Chondrocyte (in vitro differentiated cells): ENCODE measurements at regions not wholly inside any gene's neighbourhood (a gene's known extent, or its start where the extent isn't known, plus 50 kb on each side); places are given as distances from the start of the nearest gene placed in this dataset.

Experiments used
- DNase-seq: peaks from one replicate; pipeline ENCODE4 v3.0.0; 2021; ENCODE audit warnings: mixed read lengths, low spot score
- H3K27ac Mint-ChIP-seq: one replicate; pipeline ENCODE4 v1.8.0; 2021; ENCODE audit warnings: mild to moderate bottlenecking, moderate library complexity, mixed read lengths; ENCODE audit not compliant: unreplicated experiment
- H3K27me3 Mint-ChIP-seq: 2 replicates; pipeline ENCODE4 v1.8.0; 2021; ENCODE audit warnings: low read depth, mixed read lengths
- H3K36me3 Mint-ChIP-seq: 2 replicates; pipeline ENCODE4 v1.8.0; 2021; ENCODE audit warnings: low read depth, mixed read lengths
- H3K4me1 Mint-ChIP-seq: 2 replicates; pipeline ENCODE4 v1.8.0; 2021; ENCODE audit warnings: low read depth, mild to moderate bottlenecking, mixed read lengths
- H3K4me3 Mint-ChIP-seq: one replicate; pipeline ENCODE4 v1.8.0; 2021; ENCODE audit warnings: mild to moderate bottlenecking, moderate library complexity, mixed read lengths; ENCODE audit not compliant: unreplicated experiment
- H3K9me3 Mint-ChIP-seq: 2 replicates; pipeline ENCODE4 v1.8.0; 2021; ENCODE audit warnings: low read depth, mixed read lengths
- CTCF ChIP-seq: fragments of 200-600 bp; sonication (generic); IDR thresholded peaks from 2 replicates; pipeline ENCODE4 v1.5.0; 2021; ENCODE audit warnings: antibody characterized with exemption, mild to moderate bottlenecking, moderate library complexity

DNA sequence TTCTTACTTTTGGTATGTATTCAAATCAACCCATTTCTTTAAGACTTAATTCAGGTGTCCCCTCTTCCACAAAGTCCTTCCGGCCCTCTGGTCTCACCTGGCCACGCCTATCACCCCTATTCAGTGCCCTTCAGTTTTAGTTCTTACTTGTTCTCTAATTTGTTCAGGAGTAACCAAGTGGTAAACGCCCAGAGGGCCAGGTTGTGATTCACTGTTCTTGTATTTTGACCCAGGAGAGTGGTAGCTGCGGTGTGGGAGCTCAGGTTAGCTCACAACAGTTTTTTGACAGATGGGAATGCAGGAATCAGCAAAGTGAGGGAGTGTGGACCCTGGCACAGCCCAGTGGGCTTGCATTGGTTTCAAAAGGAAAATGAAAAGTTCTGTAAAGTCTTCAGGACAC lies 81.7 kb upstream of the RIPOR2 start:
- Mint-ChIP-seq H3K36me3 (no peaks in the 10 kb centered on the region), H3K4me3 (no peak overlapping the region), H3K27ac (peak overlapping the region; percentile 43), H3K4me1 (peaks cover 46% of the 10 kb centered on the region), H3K27me3 (no peaks in the 10 kb centered on the region), H3K9me3 (peaks cover 3% of the 10 kb centered on the region)
- DNase-seq, result no peak
- TF ChIP-seq CTCF, result no peak

DNA sequence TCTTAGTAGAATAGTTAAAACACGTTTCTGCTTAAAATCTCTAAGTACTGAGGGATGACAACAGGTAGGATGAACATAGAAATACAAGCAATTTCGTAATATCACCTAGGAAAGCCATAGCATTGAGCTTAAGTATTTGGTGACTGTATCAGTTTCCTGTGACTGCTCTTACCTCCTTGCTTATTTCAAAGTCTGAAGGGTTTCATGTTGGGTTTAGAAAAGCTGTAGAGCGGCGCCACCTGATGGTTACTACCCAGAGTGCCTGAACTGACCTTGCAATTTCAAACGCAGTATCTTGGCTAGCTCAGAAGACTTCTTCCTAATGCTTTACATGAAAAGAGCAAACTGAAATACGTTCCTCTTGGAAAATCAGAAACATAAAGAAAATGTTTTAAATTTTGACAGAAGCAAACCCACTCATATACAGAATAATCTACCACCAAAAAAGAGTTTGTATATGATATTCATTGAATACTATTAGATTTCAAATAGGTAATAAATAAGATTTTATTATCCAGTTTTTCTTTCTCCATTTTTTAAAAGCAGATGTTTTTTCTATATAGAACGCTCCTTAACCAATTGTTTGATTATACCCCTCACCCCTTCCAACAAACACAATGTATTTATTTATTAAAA lies 82.3 kb upstream of the RIPOR2 start:
- no peak for DNase-seq
- Mint-ChIP-seq H3K27ac (no peak overlapping the region), H3K27me3 (no peaks in the 10 kb centered on the region), H3K4me1 (peaks cover 41% of the 10 kb centered on the region), H3K4me3 (no peak overlapping the region), H3K36me3 (no peaks in the 10 kb centered on the region), H3K9me3 (peaks cover 3% of the 10 kb centered on the region)
- peak; percentile 79 for TF ChIP-seq CTCF

DNA sequence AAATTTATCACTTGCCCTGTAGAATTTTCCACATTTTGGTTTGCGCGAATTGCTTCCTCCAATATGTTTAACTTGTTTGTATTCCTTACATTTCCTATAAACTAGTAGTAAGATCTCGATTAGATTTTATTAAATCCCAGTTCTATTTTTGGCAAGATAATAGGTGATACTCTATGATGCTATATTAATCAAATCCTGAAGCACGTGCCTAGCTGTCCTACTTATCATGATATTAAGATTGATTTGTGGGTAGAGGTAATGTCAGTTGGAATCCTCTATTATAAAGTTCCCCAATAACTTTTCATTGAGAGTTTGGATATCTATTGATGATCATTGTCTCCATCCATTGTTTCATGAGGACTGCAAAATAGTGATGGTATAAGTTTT lies 82.8 kb upstream of the RIPOR2 start:
- no peak for DNase-seq
- H3K36me3 Mint-ChIP-seq, result no peaks in the 10 kb centered on the region
- H3K4me1 Mint-ChIP-seq, result peaks cover 36% of the 10 kb centered on the region

GRCh38 chr6:25022140-25022553 lies 86.4 kb upstream of the RIPOR2 start:
- DNase-seq, result no peak
- Mint-ChIP-seq H3K27ac (no peak overlapping the region), H3K36me3 (no peaks in the 10 kb centered on the region), H3K9me3 (peaks cover 3% of the 10 kb centered on the region), H3K27me3 (no peaks in the 10 kb centered on the region), H3K4me3 (no peak overlapping the region), H3K4me1 (peaks cover 13% of the 10 kb centered on the region)
- no peak for TF ChIP-seq CTCF

More for the DNA sequence above, 82.8 kb upstream of the RIPOR2 start:
- no peak overlapping the region for H3K4me3 Mint-ChIP-seq
- no peaks in the 10 kb centered on the region for H3K27me3 Mint-ChIP-seq
- no peak overlapping the region for H3K27ac Mint-ChIP-seq
- TF ChIP-seq CTCF, result no peak
- peaks cover 3% of the 10 kb centered on the region for H3K9me3 Mint-ChIP-seq

GRCh38 chr6:25023781-25024180 lies 88.0 kb upstream of the RIPOR2 start:
- TF ChIP-seq CTCF, result no peak
- no peak for DNase-seq
- Mint-ChIP-seq H3K9me3 (peaks cover 3% of the 10 kb centered on the region), H3K4me3 (no peak overlapping the region), H3K4me1 (peaks cover 4% of the 10 kb centered on the region), H3K27me3 (no peaks in the 10 kb centered on the region), H3K36me3 (no peaks in the 10 kb centered on the region), H3K27ac (no peak overlapping the region)
